ENCODE measurements at regions not wholly inside any gene's neighbourhood (a gene's known extent, or its start where the extent isn't known, plus 50 kb on each side); places are given as distances from the start of the nearest gene placed in this dataset.

- intact Hi-C loops (cut with DNase I), result no loop called here
Measured at GRCh38 chr9:116027096-116027495, 126.5 kb upstream of the PAPPA start.

GRCh38 chr9:116027511-116027910 lies 126.1 kb upstream of the PAPPA start:
- intact Hi-C loops (cut with DNase I), result no loop called here
- Histone ChIP-seq H3K27me3 (replicated peaks; ENCODE audit: insufficient read depth) (no peaks in the 10 kb centered on the region), H3K4me1 (replicated peaks) (no peaks in the 10 kb centered on the region), H3K9me3 (no peaks in the 10 kb centered on the region), H3K4me3 (no peak overlapping the region), H3K27ac (no peak overlapping the region), H3K36me3 (no peaks in the 10 kb centered on the region)
- TF ChIP-seq POLR2AphosphoS5 (IDR thresholded peaks at IDR 0.05) (no peak), CTCF (IDR thresholded peaks at IDR 0.05) (no peak), POLR2A (IDR thresholded peaks at IDR 0.05) (no peak)
- WGBS, result 75% methylated on average over 1 of the region's 1 CpG
- no peak for DNase-seq (ENCODE audit: low spot score)

More at GRCh38 chr9:116027096-116027495, 126.5 kb upstream of the PAPPA start:
- Histone ChIP-seq H3K36me3 (no peaks in the 10 kb centered on the region), H3K4me3 (no peak overlapping the region), H3K27ac (no peak overlapping the region), H3K9me3 (no peaks in the 10 kb centered on the region), H3K27me3 (replicated peaks; ENCODE audit: insufficient read depth) (no peaks in the 10 kb centered on the region), H3K4me1 (replicated peaks) (no peaks in the 10 kb centered on the region)
- DNase-seq (ENCODE audit: low spot score), result no peak
- 74% methylated on average over 1 of the region's 1 CpG for WGBS
- TF ChIP-seq CTCF (IDR thresholded peaks at IDR 0.05), result no peak
- no peak for TF ChIP-seq POLR2A (IDR thresholded peaks at IDR 0.05)
- no peak for TF ChIP-seq POLR2AphosphoS5 (IDR thresholded peaks at IDR 0.05)

- Histone ChIP-seq H3K27me3 (replicated peaks; ENCODE audit: insufficient read depth) (no peaks in the 10 kb centered on the region), H3K4me3 (no peak overlapping the region), H3K36me3 (no peaks in the 10 kb centered on the region), H3K9me3 (no peaks in the 10 kb centered on the region), H3K27ac (no peak overlapping the region), H3K4me1 (replicated peaks) (no peaks in the 10 kb centered on the region)
- 56% methylated on average over 1 of the region's 1 CpG for WGBS
- intact Hi-C loops (cut with DNase I), result no loop called here
- no peak for DNase-seq (ENCODE audit: low spot score)
- TF ChIP-seq CTCF (IDR thresholded peaks at IDR 0.05) (no peak), POLR2A (IDR thresholded peaks at IDR 0.05) (no peak), POLR2AphosphoS5 (IDR thresholded peaks at IDR 0.05) (no peak)
Measured at GRCh38 chr9:116027951-116028350, 125.6 kb upstream of the PAPPA start.

GRCh38 chr9:116030517-116030916 lies 123.1 kb upstream of the PAPPA start:
- Histone ChIP-seq H3K4me3 (no peak overlapping the region), H3K4me1 (replicated peaks) (no peaks in the 10 kb centered on the region), H3K36me3 (no peaks in the 10 kb centered on the region), H3K27me3 (replicated peaks; ENCODE audit: insufficient read depth) (no peaks in the 10 kb centered on the region), H3K27ac (no peak overlapping the region), H3K9me3 (no peaks in the 10 kb centered on the region)
- TF ChIP-seq POLR2A (IDR thresholded peaks at IDR 0.05), result no peak
- TF ChIP-seq CTCF (IDR thresholded peaks at IDR 0.05), result no peak
- TF ChIP-seq POLR2AphosphoS5 (IDR thresholded peaks at IDR 0.05), result no peak
- intact Hi-C loops (cut with DNase I), result no loop called here
- DNase-seq (ENCODE audit: low spot score), result no peak

- intact Hi-C loops (cut with DNase I), result no loop called here
- no peak for DNase-seq (ENCODE audit: low spot score)
- 76% methylated on average over 4 of the region's 4 CpGs for WGBS
- Histone ChIP-seq H3K27me3 (replicated peaks; ENCODE audit: insufficient read depth) (no peaks in the 10 kb centered on the region), H3K4me3 (no peak overlapping the region), H3K27ac (no peak overlapping the region), H3K36me3 (no peaks in the 10 kb centered on the region), H3K4me1 (replicated peaks) (no peaks in the 10 kb centered on the region), H3K9me3 (no peaks in the 10 kb centered on the region)
- TF ChIP-seq CTCF (IDR thresholded peaks at IDR 0.05), result no peak
- no peak for TF ChIP-seq POLR2AphosphoS5 (IDR thresholded peaks at IDR 0.05)
- no peak for TF ChIP-seq POLR2A (IDR thresholded peaks at IDR 0.05)
Measured at GRCh38 chr9:116032683-116033440, 120.7 kb upstream of the PAPPA start.

Measured in prostate gland (tissue), 2 donors.